ENCODE measurements at regions not wholly inside any gene's neighbourhood (a gene's known extent, or its start where the extent isn't known, plus 50 kb on each side); places are given as distances from the start of the nearest gene placed in this dataset.
"Not testable (repeated sequence)": the region's sequence is repeated elsewhere in the genome, so short reads cannot be mapped to it uniquely, and the experiment has no call there.

GRCh38 chr2:106249157-106249828, 55.2 kb upstream of the UXS1 start:
- not testable (repeated sequence) for DNase-seq

GRCh38 chr2:106248548-106249151, 54.5 kb upstream of the UXS1 start:
- peak; percentile 28 for DNase-seq

All from hematopoietic multipotent progenitor cell treated with erythropoietin and hydrocortisone succinate and interleukin-3 and kit ligand, for 4 days (in vitro differentiated cells).